ENCODE measurements at regions not wholly inside any gene's neighbourhood (a gene's known extent, or its start where the extent isn't known, plus 50 kb on each side); places are given as distances from the start of the nearest gene placed in this dataset.

DNA sequence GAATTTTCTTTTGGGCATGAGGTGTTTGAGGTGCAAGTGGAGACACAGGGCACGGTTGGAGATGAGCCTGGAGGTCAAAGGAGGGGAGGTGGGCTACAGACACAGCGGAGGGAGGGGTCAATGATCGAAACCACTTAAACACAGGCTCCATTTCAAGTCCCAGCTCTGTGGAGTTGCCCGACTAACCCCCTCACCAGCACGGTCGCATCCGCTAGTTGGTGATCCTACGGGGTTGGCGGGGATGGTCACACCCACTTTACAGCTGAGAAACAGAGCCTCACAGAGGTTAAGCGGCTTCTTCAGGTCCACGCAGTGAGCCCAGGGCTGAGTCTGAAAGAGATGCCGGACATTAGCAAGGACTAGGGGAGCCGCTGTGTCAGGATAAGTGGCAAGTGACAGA is 60.1 kb upstream of the RUNX3 start:
- Histone ChIP-seq H3K36me3 (no peaks in the 10 kb centered on the region), H3K4me1 (no peaks in the 10 kb centered on the region), H3K9me3 (no peaks in the 10 kb centered on the region), H3K4me3 (ENCODE audit: low read depth, low read length) (no peak overlapping the region), H3K27me3 (no peaks in the 10 kb centered on the region)
- TF ChIP-seq, protein P1, sequence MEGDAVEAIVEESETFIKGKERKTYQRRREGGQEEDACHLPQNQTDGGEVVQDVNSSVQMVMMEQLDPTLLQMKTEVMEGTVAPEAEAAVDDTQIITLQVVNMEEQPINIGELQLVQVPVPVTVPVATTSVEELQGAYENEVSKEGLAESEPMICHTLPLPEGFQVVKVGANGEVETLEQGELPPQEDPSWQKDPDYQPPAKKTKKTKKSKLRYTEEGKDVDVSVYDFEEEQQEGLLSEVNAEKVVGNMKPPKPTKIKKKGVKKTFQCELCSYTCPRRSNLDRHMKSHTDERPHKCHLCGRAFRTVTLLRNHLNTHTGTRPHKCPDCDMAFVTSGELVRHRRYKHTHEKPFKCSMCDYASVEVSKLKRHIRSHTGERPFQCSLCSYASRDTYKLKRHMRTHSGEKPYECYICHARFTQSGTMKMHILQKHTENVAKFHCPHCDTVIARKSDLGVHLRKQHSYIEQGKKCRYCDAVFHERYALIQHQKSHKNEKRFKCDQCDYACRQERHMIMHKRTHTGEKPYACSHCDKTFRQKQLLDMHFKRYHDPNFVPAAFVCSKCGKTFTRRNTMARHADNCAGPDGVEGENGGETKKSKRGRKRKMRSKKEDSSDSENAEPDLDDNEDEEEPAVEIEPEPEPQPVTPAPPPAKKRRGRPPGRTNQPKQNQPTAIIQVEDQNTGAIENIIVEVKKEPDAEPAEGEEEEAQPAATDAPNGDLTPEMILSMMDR (IDR thresholded peaks at IDR 0.05; ENCODE audit: low read depth, low read length) = no peak
- no peak for DNase-seq

DNA sequence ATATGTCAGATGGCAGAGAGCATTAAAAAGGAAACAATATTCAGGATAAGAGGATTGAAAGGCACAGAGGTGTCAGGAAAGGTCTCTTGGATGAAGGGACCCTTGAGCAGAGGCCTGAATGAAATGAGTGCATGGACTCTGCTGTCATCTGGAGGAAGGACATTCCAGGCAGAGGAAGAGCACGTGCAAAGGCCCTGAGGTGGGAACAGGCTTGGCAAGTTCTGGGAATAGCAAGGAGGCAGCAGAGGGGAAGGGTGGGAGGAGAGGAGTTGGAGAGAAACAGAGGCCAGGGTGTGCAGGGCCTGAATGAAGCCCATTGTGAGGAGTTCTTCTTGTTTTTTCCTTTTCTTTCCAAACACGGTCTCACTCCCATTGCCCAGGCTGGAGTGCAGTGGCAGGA is 59.0 kb upstream of the RUNX3 start:
- H3K36me3 ChIP-seq = no peaks in the 10 kb centered on the region
- no peaks in the 10 kb centered on the region for H3K27me3 ChIP-seq
- no peaks in the 10 kb centered on the region for H3K9me3 ChIP-seq
- no peaks in the 10 kb centered on the region for H3K4me1 ChIP-seq
- TF ChIP-seq, protein P1 (IDR thresholded peaks at IDR 0.05; ENCODE audit: low read depth, low read length) = no peak
- no peak for DNase-seq
- no peak overlapping the region for H3K4me3 ChIP-seq (ENCODE audit: low read depth, low read length)

DNA sequence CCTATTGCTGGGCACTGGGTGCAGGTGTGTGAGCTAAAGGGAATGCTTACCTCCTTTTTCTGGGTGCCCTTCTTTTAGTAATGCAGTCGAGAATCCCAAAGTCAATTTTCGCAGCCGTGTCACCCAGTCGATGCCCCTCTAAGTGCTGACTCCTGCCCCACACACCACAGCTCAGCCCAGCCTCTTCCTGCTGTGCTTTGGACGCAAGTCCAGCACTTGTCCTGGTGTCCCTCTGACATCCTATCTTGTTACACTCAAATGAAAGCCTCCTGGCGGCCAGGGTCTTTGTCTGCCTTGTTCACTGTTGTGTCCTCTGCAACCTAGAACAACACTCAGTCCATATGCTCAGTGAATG is 58.5 kb upstream of the RUNX3 start:
- TF ChIP-seq, protein P1 (IDR thresholded peaks at IDR 0.05; ENCODE audit: low read depth, low read length) = no peak
- Histone ChIP-seq H3K36me3 (no peaks in the 10 kb centered on the region), H3K4me1 (no peaks in the 10 kb centered on the region), H3K27me3 (no peaks in the 10 kb centered on the region), H3K4me3 (ENCODE audit: low read depth, low read length) (no peak overlapping the region), H3K9me3 (no peaks in the 10 kb centered on the region)
- DNase-seq = no peak

DNA sequence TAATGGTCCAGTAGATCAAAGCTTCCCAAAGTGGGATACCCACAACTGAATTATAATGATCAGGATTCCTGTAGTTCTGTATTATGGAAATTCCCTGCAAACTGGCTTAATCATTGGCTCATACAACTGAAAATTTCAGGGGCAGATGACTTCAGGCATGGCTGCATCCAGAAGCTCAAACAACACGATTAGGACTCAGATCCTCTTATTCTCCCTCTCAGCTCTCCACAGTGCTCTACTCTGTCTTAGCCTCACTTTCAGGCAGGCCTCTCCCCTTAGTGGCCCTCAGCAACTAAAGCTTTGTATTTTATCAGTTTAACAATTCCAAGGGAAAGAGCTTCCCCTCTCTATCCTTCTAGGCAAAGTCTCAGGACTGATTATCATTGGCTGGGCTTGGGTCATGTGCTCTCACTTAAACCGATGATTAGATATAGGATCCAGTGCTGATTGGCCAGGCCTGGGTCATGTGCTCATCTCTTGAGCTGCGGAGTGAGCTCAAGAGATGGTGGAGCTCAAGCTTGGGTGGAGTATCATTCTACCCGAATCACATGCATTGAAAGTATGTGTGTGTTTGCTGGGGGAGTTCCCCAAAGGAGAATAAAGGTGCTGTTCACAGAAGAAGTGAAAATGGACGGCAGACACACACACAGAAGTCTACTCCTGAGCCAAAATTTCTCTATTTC is 57.9 kb upstream of the RUNX3 start:
- H3K9me3 ChIP-seq = no peaks in the 10 kb centered on the region
- TF ChIP-seq, protein P1 (IDR thresholded peaks at IDR 0.05; ENCODE audit: low read depth, low read length) = no peak
- no peaks in the 10 kb centered on the region for H3K27me3 ChIP-seq
- H3K4me3 ChIP-seq (ENCODE audit: low read depth, low read length) = no peak overlapping the region
- no peak for DNase-seq
- H3K4me1 ChIP-seq = no peaks in the 10 kb centered on the region
- no peaks in the 10 kb centered on the region for H3K36me3 ChIP-seq

DNA sequence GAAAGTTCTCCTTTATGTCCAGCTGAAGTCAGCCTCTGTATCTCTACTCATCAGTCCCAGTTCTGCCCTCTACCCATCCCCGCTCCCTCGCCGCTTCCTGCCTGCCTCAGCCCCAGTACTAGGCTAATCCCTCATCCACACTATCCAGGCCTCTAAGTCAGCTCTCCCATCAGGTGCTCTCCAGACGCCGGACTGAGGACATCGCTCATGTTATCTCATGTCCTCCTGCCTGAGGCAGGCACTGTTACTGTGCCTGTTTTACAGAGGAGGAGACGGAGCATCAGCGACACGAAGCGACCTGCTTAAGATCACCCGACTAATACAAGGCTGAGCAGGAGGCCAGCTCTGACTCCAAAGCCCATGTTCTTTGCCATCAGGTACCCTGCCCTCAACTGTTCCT is 57.3 kb upstream of the RUNX3 start:
- no peaks in the 10 kb centered on the region for H3K4me1 ChIP-seq
- H3K9me3 ChIP-seq = no peaks in the 10 kb centered on the region
- TF ChIP-seq, protein P1 (IDR thresholded peaks at IDR 0.05; ENCODE audit: low read depth, low read length) = no peak
- DNase-seq = no peak
- H3K27me3 ChIP-seq = no peaks in the 10 kb centered on the region
- no peaks in the 10 kb centered on the region for H3K36me3 ChIP-seq
- H3K4me3 ChIP-seq (ENCODE audit: low read depth, low read length) = no peak overlapping the region

DNA sequence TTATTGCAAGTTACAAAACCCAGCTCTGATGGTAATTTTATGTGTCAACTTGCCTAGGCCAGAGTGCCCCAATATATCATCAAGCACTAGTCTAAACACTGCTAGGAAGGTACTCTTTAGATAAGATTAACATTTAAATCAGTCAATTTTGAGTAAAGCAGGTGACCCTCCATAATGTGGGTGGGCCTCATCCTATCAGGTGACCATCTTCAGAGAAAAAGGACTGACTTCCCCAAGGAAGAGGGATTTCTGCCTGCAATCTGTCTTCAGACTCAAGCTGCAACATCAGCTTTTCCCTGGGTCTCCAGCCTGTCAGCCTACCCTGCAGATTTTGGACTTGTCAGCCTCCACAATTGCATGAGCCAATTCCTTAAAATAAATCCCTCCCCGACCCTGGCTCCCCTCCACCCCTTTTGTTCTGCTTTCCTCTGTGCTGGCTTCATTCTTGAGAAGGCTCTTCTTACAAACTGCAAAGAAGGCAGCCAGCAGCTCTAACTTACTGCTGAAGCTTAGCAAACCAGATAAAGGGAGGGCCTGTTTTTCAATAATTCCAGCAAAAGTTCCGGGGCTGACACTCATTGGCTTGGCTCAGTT is 56.4 kb upstream of the RUNX3 start:
- Histone ChIP-seq H3K4me3 (ENCODE audit: low read depth, low read length) (no peak overlapping the region), H3K27me3 (no peaks in the 10 kb centered on the region)

More for the DNA sequence above, 56.4 kb upstream of the RUNX3 start:
- TF ChIP-seq, protein P1 (IDR thresholded peaks at IDR 0.05; ENCODE audit: low read depth, low read length) = no peak
- Histone ChIP-seq H3K4me1 (no peaks in the 10 kb centered on the region), H3K9me3 (no peaks in the 10 kb centered on the region), H3K36me3 (no peaks in the 10 kb centered on the region)
- no peak for DNase-seq

Measured in BE2C (cell line).